IPS-18a (cell line): ENCODE measurements at regions not wholly inside any gene's neighbourhood (a gene's known extent, or its start where the extent isn't known, plus 50 kb on each side); places are given as distances from the start of the nearest gene placed in this dataset.

ENCODE experiments used
- H3K27ac ChIP-seq: one replicate; pipeline ENCODE4 v1.5.1; 2013; ENCODE audit warnings: low read length
- H3K27me3 ChIP-seq: one replicate; pipeline ENCODE4 v1.6.1; 2013; ENCODE audit warnings: mild to moderate bottlenecking, low read length; ENCODE audit not compliant: control insufficient read depth, insufficient read depth
- H3K36me3 ChIP-seq: one replicate; pipeline ENCODE4 v1.6.1; 2013; ENCODE audit warnings: low read depth, low read length; ENCODE audit not compliant: control insufficient read depth
- H3K4me1 ChIP-seq: one replicate; pipeline ENCODE4 v1.6.1; 2013; ENCODE audit warnings: low read depth, low read length; ENCODE audit not compliant: control insufficient read depth
- H3K4me3 ChIP-seq: one replicate; pipeline ENCODE4 v1.5.1; 2013; ENCODE audit warnings: low read length
- H3K9ac ChIP-seq: one replicate; pipeline ENCODE4 v1.6.1; 2013; ENCODE audit warnings: mild to moderate bottlenecking, low read length, moderate library complexity
- H3K9me3 ChIP-seq: one replicate; pipeline ENCODE4 v1.6.1; 2013; ENCODE audit warnings: low read depth, low read length; ENCODE audit not compliant: control insufficient read depth

GRCh38 chr15:35842631-35843030 is 296.7 kb upstream of the DPH6 start:
- Histone ChIP-seq H3K4me3 (no peak overlapping the region), H3K27me3 (no peaks in the 10 kb centered on the region), H3K9ac (no peak overlapping the region), H3K9me3 (no peaks in the 10 kb centered on the region), H3K4me1 (peaks cover 12% of the 10 kb centered on the region), H3K36me3 (no peaks in the 10 kb centered on the region), H3K27ac (no peak overlapping the region)

GRCh38 chr15:35843498-35843897 is 297.5 kb upstream of the DPH6 start:
- Histone ChIP-seq H3K27me3 (no peaks in the 10 kb centered on the region), H3K9me3 (no peaks in the 10 kb centered on the region), H3K36me3 (no peaks in the 10 kb centered on the region), H3K9ac (no peak overlapping the region), H3K4me3 (no peak overlapping the region), H3K27ac (no peak overlapping the region), H3K4me1 (peaks cover 12% of the 10 kb centered on the region)

DNA sequence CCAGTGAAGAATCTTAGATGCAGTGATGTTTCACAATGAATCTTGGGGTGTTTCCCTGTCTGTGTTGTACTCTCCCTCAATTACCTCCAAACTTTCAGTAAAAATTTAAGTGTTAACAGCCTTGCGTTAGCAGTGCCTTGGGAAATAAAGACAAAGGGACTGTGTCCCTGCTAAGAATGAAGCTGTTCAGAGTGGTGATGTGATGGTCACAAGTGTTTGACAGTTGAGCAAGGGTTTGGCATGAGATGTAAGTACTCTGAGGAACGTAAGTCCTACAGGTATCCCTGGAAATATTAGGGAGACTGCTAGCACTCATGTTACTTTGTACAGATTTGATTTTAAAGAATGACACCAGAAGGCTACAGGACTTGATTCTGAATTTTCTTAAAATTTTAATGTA is 304.3 kb upstream of the DPH6 start:
- Histone ChIP-seq H3K27ac (no peak overlapping the region), H3K4me1 (no peaks in the 10 kb centered on the region), H3K4me3 (no peak overlapping the region), H3K9me3 (no peaks in the 10 kb centered on the region), H3K27me3 (no peaks in the 10 kb centered on the region), H3K9ac (no peak overlapping the region), H3K36me3 (no peaks in the 10 kb centered on the region)

DNA sequence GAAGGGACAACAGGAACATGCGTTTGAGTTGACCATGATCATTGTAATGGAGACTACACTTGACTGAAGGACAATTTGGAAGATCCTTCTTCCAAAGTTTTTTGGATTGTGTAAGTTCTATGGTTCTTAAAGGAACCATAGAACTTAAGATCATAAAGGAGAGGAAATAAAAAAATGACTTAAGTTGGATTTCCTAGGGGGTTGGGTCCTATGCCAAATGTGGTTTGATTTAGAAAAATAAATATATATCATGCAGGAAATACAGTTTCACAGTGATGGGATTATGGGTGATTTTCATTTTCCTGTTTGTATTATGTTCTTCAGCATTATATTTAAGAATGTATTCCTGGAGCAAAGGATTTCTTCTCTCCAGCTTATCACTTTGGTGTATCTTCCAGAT is 305.5 kb upstream of the DPH6 start:
- H3K27me3 ChIP-seq = no peaks in the 10 kb centered on the region
- H3K4me3 ChIP-seq = no peak overlapping the region
- no peaks in the 10 kb centered on the region for H3K4me1 ChIP-seq
- no peaks in the 10 kb centered on the region for H3K9me3 ChIP-seq
- no peaks in the 10 kb centered on the region for H3K36me3 ChIP-seq
- H3K9ac ChIP-seq = no peak overlapping the region
- no peak overlapping the region for H3K27ac ChIP-seq

DNA sequence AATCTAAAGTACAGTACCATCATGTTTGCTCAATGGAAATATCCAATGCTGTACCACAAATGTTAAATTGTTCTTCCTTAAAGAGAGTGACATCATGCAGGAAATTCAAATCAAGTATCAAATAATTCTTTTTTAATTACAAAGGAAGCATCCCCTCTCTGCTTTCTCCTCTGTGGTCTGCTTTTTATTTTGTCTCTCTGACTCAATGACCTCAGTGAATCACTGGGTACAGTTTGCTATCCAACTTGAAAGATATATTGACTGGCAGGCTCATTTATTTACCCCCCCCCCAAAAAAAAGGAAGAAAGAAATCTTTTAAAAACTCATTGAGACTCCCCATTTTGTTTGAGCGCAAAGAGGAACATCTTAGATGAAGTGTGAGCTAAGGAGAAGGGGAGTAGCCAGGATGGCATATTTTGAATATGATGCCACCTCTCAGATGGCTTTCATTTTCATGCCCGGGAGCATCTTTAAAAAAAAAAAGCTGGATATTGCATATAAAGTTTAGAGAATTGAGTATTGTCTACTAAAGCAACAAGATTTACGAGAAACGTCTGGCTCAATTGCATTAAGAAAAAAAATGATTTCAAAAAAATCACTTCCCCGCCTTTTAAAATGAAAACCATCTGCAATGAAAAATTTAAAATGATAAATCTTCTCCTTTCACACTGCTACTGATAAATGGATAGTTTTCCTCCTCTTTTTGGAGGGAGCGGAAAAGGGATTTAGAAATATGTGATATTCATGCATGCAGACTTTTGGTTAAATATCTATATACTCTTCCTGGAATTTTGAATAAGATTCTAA is 307.1 kb upstream of the DPH6 start:
- no peaks in the 10 kb centered on the region for H3K27me3 ChIP-seq
- no peaks in the 10 kb centered on the region for H3K4me1 ChIP-seq
- H3K36me3 ChIP-seq = no peaks in the 10 kb centered on the region
- H3K9me3 ChIP-seq = no peaks in the 10 kb centered on the region
- H3K27ac ChIP-seq = no peak overlapping the region
- no peak overlapping the region for H3K9ac ChIP-seq
- no peak overlapping the region for H3K4me3 ChIP-seq

- H3K9me3 ChIP-seq = no peaks in the 10 kb centered on the region
- H3K4me3 ChIP-seq = no peak overlapping the region
- no peaks in the 10 kb centered on the region for H3K27me3 ChIP-seq
- H3K4me1 ChIP-seq = peaks cover 6% of the 10 kb centered on the region
- H3K36me3 ChIP-seq = no peaks in the 10 kb centered on the region
- no peak overlapping the region for H3K9ac ChIP-seq
- H3K27ac ChIP-seq = no peak overlapping the region
Measured at GRCh38 chr15:35854316-35854715, 308.4 kb upstream of the DPH6 start.

DNA sequence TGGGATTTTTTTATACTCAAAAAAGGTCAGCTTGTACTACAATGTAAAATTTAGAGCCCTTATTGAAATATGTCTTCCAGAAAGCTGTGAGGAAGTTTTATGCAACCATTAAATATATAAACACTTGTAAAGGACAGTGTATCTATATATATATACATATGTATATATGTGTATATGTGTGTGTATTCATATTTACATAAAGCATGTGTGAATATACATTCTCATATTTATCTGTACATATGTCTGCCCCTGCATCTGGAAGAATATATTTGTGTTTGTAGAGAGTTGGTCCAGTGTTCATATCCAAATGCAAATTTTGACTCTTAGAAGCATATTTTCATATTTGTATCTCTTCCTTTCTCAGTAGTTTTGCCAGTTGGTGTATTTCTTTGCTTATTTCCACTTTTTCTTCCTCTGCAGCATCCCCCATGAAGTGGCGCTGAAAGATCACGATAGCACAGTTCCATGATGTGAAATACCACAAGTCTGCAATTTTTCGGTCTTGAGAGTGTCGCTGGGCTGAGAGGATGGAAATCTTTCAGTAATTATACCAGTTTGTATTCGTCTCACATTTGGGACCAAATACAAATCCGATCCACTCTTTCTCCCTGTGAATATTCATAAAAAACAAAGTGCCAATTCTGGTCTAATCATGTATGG is 311.7 kb upstream of the DPH6 start:
- H3K27ac ChIP-seq = no peak overlapping the region
- H3K4me3 ChIP-seq = no peak overlapping the region
- H3K27me3 ChIP-seq = no peaks in the 10 kb centered on the region
- H3K9me3 ChIP-seq = no peaks in the 10 kb centered on the region
- peaks cover 6% of the 10 kb centered on the region for H3K4me1 ChIP-seq
- H3K36me3 ChIP-seq = no peaks in the 10 kb centered on the region
- H3K9ac ChIP-seq = no peak overlapping the region

DNA sequence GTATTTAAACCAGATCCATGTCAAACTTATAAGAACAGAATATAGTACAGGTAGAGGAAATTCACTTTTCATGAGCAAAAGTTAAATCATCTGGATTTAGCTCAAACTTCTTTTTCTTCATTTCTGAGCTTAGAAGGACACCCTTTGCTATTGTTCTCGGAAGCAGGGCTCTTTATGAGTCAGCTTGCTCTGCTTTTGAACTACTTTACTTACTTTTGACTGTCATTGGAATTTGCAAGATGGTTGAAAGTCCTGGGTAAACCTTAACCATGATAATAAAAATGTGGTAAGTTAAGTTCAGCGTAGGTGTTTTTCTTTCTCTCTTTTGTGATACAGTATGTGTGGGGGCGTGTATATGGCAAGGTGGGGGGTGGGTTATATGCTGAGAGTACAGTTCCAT is 312.7 kb upstream of the DPH6 start:
- no peak overlapping the region for H3K4me3 ChIP-seq
- H3K9me3 ChIP-seq = no peaks in the 10 kb centered on the region
- no peaks in the 10 kb centered on the region for H3K27me3 ChIP-seq
- peaks cover 6% of the 10 kb centered on the region for H3K4me1 ChIP-seq
- H3K36me3 ChIP-seq = no peaks in the 10 kb centered on the region
- H3K27ac ChIP-seq = no peak overlapping the region
- no peak overlapping the region for H3K9ac ChIP-seq

DNA sequence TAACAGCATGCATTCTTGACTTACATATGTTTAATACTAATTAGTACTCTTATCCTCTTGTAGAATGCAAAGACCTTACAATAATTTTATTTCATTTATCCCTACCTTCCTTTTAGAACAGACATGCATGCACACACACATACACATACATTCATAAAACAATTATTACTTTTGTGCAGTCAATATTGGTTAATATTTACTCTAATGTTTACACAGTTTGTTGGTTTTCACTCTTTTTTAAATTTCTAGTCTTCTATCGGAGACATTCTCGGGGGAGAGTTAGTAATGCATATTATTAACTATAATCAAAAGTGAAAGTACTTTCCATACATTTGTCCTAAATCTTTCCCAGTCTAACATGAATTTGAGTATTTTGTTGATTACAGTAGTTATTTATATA is 317.7 kb upstream of the DPH6 start:
- no peak overlapping the region for H3K9ac ChIP-seq
- H3K27ac ChIP-seq = no peak overlapping the region
- H3K36me3 ChIP-seq = no peaks in the 10 kb centered on the region
- no peaks in the 10 kb centered on the region for H3K9me3 ChIP-seq
- no peak overlapping the region for H3K4me3 ChIP-seq
- peaks cover 2% of the 10 kb centered on the region for H3K4me1 ChIP-seq
- H3K27me3 ChIP-seq = no peaks in the 10 kb centered on the region

- no peaks in the 10 kb centered on the region for H3K36me3 ChIP-seq
- H3K4me3 ChIP-seq = no peak overlapping the region
- no peaks in the 10 kb centered on the region for H3K27me3 ChIP-seq
- H3K27ac ChIP-seq = no peak overlapping the region
- H3K4me1 ChIP-seq = peaks cover 11% of the 10 kb centered on the region
- H3K9me3 ChIP-seq = no peaks in the 10 kb centered on the region
- no peak overlapping the region for H3K9ac ChIP-seq
Measured at GRCh38 chr15:35867356-35867755, 321.4 kb upstream of the DPH6 start.

DNA sequence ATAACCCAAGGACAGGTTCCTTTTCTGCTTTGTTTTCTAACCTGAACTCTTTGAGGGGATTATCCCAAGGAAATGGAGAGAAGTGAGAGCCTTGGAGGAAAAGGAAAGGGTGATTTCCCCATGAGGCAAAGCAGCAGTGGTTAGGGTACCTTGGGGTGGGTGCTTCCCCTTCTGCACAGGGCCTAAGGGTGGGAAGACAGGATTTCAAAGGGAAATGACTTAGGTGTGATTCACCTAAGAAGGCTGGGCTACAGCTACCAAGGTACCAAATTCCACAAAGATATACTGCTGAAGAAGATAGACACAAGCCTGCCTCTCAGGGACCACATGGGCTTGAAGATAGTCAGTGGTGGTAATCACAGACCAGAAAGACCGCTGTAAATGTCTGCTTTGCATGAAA is 325.3 kb upstream of the DPH6 start:
- H3K27me3 ChIP-seq = no peaks in the 10 kb centered on the region
- no peaks in the 10 kb centered on the region for H3K9me3 ChIP-seq
- H3K4me1 ChIP-seq = peaks cover 11% of the 10 kb centered on the region
- H3K9ac ChIP-seq = no peak overlapping the region
- no peak overlapping the region for H3K27ac ChIP-seq
- no peak overlapping the region for H3K4me3 ChIP-seq
- H3K36me3 ChIP-seq = no peaks in the 10 kb centered on the region

GRCh38 chr15:35871812-35872211 is 325.8 kb upstream of the DPH6 start:
- Histone ChIP-seq H3K4me3 (no peak overlapping the region), H3K9me3 (no peaks in the 10 kb centered on the region), H3K27ac (no peak overlapping the region), H3K36me3 (no peaks in the 10 kb centered on the region), H3K4me1 (peaks cover 11% of the 10 kb centered on the region), H3K27me3 (no peaks in the 10 kb centered on the region), H3K9ac (no peak overlapping the region)
